Upper lobe of right lung (tissue), 1 donor: ENCODE measurements at regions not wholly inside any gene's neighbourhood (a gene's known extent, or its start where the extent isn't known, plus 50 kb on each side); places are given as distances from the start of the nearest gene placed in this dataset.
A peak's percentile ranks its signal among the peaks of the same experiment; 100 is the strongest.

Experiments used
- ATAC-seq: fragments of 200-7000 bp; cut with Tn5 transposase; one replicate; pipeline ENCODE4 v1.9.1; 2020; ENCODE audit warnings: mild to moderate bottlenecking, moderate library complexity
- DNase-seq: peaks from one replicate; pipeline ENCODE4 v3.0.0-alpha.2; 2020
- H3K27ac ChIP-seq: fragments of 200-600 bp; one replicate; pipeline ENCODE4 v1.8.0; 2022
- H3K27me3 ChIP-seq: fragments of 200-600 bp; one replicate; pipeline ENCODE4 v1.8.0; 2022; ENCODE audit warnings: mild to moderate bottlenecking
- H3K36me3 ChIP-seq: fragments of 200-600 bp; one replicate; pipeline ENCODE4 v1.8.0; 2022
- H3K4me1 ChIP-seq: fragments of 200-600 bp; one replicate; pipeline ENCODE4 v1.8.0; 2022
- H3K4me3 ChIP-seq: fragments of 200-600 bp; one replicate; pipeline ENCODE4 v1.8.0; 2022; ENCODE audit warnings: mild to moderate bottlenecking
- H3K9me3 ChIP-seq: fragments of 200-600 bp; one replicate; pipeline ENCODE4 v1.8.0; 2022
- CTCF ChIP-seq: fragments of 200-600 bp; IDR thresholded peaks from one replicate; pipeline ENCODE4 v1.8.0; 2022; ENCODE audit warnings: antibody characterized with exemption
- intact Hi-C: fragments of 100-400 bp; cut with DNase I; formaldehyde crosslinking; loops from one replicate; pipeline ENCODE4 v1.11.0; 2022
- donor health status: DM: no; HTN: yes; CAD: no; lungs with severe emphysema.

DNA sequence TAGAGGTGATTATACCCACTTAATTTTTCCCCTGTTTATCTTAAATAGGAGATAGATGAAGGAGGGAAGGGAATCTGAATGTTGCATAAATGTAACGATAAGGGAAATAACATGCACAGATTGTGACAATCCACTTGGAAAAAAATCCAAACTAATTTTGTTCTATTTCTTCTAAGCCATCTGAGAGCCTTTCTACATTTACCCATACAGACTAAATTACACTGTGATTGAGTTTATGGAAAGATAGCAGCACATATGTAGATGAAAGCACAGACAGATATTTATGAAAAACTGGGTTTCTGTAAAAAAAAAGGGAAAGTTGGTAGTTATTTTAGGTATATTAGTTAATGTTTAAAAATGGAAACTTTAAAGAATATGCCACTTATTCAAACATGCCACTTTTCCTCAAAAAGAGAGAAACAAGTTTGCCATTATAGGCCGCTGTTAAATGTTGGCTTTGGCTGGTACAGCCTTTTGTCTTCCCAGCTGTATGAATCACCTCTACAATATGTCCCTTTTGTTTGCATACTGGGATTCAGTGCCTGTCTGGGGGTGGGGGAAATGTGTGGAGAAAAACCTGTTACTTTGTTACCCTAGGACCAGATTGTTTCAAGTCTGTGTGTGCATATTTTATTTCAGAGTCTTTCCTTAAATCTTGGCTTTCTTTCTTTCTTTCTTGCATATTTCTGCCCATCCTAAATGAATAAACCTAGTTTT lies 470.2 kb upstream of the LMO3 start:
- intact Hi-C loops = no loop called here
- ATAC-seq (no peak), DNase-seq (no peak)

GRCh38 chr12:17064834-17065233 lies 458.9 kb upstream of the LMO3 start:
- no peaks in the 10 kb centered on the region for H3K36me3 ChIP-seq
- intact Hi-C loops = no loop called here
- ATAC-seq (peak; percentile 66), DNase-seq (no peak)
- TF ChIP-seq CTCF = no peak
- H3K9me3 ChIP-seq = no peaks in the 10 kb centered on the region
- H3K27me3 ChIP-seq = no peaks in the 10 kb centered on the region
- no peak overlapping the region for H3K4me3 ChIP-seq
- H3K4me1 ChIP-seq = no peaks in the 10 kb centered on the region
- H3K27ac ChIP-seq = no peak overlapping the region

More for the DNA sequence above, 470.2 kb upstream of the LMO3 start:
- Histone ChIP-seq H3K27me3 (no peaks in the 10 kb centered on the region), H3K36me3 (no peaks in the 10 kb centered on the region), H3K4me1 (no peaks in the 10 kb centered on the region), H3K9me3 (no peaks in the 10 kb centered on the region), H3K27ac (no peak overlapping the region), H3K4me3 (no peak overlapping the region)
- TF ChIP-seq CTCF = no peak

DNA sequence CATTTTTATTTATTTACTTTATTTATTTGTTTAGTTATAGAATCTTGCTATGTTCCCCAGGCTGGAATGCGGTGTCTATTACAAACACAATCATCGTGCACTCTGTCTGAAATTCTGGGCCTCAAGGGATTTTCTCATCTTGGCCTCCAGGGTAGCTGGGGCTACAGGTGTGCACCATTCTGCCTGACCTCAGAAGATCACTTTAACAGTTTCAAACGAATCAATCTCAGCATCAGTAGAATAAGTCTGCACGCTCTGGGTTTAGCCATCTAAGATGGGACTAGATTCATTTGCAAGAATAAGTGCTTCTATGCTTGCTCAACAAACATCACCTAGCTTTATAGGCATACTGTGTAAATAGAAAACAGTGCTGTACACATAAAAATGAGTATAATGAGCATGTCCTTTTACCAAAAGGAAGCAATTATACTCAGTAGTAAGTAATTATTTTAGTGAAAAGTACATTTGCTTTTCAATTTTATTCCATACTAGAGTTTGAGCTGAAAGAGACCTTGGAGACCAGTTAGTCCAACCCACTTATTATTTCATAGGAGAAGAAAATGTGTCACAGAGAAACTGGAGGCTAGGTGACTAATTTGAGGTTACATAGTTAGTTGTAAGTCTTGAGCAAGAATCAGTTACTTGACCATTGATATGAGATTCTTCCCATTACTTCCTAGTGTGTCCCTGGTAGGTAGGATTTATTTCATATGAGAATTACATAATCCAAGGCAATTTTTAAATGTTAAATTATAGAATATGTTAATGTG lies 456.5 kb upstream of the LMO3 start:
- no peaks in the 10 kb centered on the region for H3K9me3 ChIP-seq

DNA sequence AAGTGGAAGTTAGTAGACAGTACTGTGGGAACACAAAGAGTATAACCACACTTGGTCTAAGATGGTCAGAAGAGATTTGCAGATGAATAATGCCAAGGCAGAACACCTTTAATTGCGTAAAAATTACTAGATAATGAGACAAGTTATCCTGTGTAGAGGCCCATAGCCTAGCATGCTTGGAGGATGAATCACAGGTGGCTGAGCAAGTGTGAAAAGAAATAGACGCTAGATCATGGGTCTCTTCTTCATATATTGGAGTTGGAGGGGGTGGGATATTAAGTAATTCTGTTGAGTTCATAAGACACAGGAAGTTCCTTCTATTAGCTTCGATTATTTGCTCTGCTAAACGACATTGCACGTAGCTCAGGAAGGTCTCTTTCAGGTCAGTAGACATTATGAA lies 454.3 kb upstream of the LMO3 start:
- Histone ChIP-seq H3K9me3 (no peaks in the 10 kb centered on the region), H3K4me3 (no peak overlapping the region), H3K27me3 (no peaks in the 10 kb centered on the region), H3K27ac (no peak overlapping the region), H3K36me3 (no peaks in the 10 kb centered on the region), H3K4me1 (no peaks in the 10 kb centered on the region)
- intact Hi-C loops = no loop called here
- DNase-seq = no peak
- no peak for TF ChIP-seq CTCF
- ATAC-seq = no peak

More for the DNA sequence above, 456.5 kb upstream of the LMO3 start:
- ATAC-seq = no peak
- H3K4me1 ChIP-seq = no peaks in the 10 kb centered on the region
- H3K27ac ChIP-seq = no peak overlapping the region
- no peaks in the 10 kb centered on the region for H3K27me3 ChIP-seq
- no peak overlapping the region for H3K4me3 ChIP-seq
- no peak for DNase-seq
- H3K36me3 ChIP-seq = no peaks in the 10 kb centered on the region
- intact Hi-C loops = no loop called here
- no peak for TF ChIP-seq CTCF

DNA sequence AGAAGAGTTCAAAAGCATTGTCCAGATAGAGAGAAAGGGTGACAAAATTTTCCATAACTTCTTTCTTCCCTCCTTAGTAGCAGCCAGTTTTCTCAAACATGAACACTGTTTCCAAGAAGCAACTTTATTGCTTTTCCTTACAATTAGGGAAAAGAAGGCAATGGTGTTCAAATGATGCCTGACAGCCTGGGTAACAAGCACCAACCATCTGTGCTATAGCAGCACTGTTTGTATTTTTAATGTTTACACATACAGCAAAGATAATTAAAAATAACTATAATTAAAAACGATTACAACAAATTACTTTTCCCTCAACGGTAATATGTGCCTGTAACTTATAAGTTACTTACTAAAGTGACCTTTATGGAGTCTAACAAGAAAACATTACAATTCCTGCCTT lies 450.6 kb upstream of the LMO3 start:
- Histone ChIP-seq H3K9me3 (no peaks in the 10 kb centered on the region), H3K4me1 (no peaks in the 10 kb centered on the region), H3K36me3 (no peaks in the 10 kb centered on the region), H3K4me3 (no peak overlapping the region), H3K27ac (no peak overlapping the region), H3K27me3 (no peaks in the 10 kb centered on the region)
- ATAC-seq (no peak), DNase-seq (no peak)
- TF ChIP-seq CTCF = no peak
- intact Hi-C loops = no loop called here
